ENCODE measurements at regions not wholly inside any gene's neighbourhood (a gene's known extent, or its start where the extent isn't known, plus 50 kb on each side); places are given as distances from the start of the nearest gene placed in this dataset.

- Histone ChIP-seq H3K4me1 (no peaks in the 10 kb centered on the region), H3K4me3 (no peak overlapping the region), H3K27me3 (no peaks in the 10 kb centered on the region), H3K9me3 (no peaks in the 10 kb centered on the region), H3K27ac (no peak overlapping the region), H3K36me3 (replicated peaks in 1 of 2; ENCODE audit: insufficient read depth in 1 of 2, low read depth in 2 of 2) (no peaks in the 10 kb centered on the region)
- no peak for DNase-seq
- ATAC-seq: no peak
- no peak for TF ChIP-seq POLR2A (IDR thresholded peaks at IDR 0.05)
- no peak for TF ChIP-seq CTCF (IDR thresholded peaks at IDR 0.05)
- WGBS, 2 donors: 84% methylated on average over 7 of the region's 7 CpGs
- intact Hi-C loops (cut with DNase I): no loop called here
These were observed 133.0 kb downstream of the CYP26A1 start for GRCh38 chr10:93206652-93207051.

- Histone ChIP-seq H3K4me1 (no peaks in the 10 kb centered on the region), H3K27ac (no peak overlapping the region), H3K36me3 (replicated peaks in 1 of 2; ENCODE audit: insufficient read depth in 1 of 2, low read depth in 2 of 2) (no peaks in the 10 kb centered on the region), H3K27me3 (no peaks in the 10 kb centered on the region), H3K9me3 (no peaks in the 10 kb centered on the region), H3K4me3 (no peak overlapping the region)
- WGBS, 2 donors: 74 to 75% methylated on average over 7 of the region's 7 CpGs
- no peak for ATAC-seq
- intact Hi-C loops (cut with DNase I): no loop called here
- no peak for DNase-seq
- TF ChIP-seq POLR2A (IDR thresholded peaks at IDR 0.05) (no peak), CTCF (IDR thresholded peaks at IDR 0.05) (no peak)
These were observed 135.2 kb downstream of the CYP26A1 start for GRCh38 chr10:93208717-93209464.

DNA sequence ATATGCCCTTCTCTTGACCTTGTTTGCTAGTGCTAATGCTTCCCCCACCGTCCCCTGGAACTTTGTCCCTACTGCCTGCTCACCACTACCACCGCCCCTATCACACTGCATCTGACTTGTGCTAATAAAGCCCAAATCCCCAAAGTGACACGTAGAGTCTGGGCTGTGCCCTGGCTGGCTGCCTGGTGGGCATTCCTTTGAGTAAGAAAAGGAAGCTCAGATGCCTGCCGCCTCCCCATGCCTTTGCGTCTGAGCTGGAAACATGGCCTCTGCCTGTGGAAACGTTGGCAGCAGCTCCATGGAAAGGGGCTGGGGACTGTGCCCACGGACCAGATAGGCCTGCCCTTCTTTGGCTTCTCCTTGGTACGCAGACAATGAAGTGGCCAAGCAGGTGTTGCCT is 138.3 kb downstream of the CYP26A1 start:
- 64 to 67% methylated on average over 8 of the region's 8 CpGs for WGBS, 2 donors
- no peak for DNase-seq
- Histone ChIP-seq H3K36me3 (replicated peaks in 1 of 2; ENCODE audit: insufficient read depth in 1 of 2, low read depth in 2 of 2) (no peaks in the 10 kb centered on the region), H3K4me3 (no peak overlapping the region), H3K9me3 (no peaks in the 10 kb centered on the region), H3K4me1 (no peaks in the 10 kb centered on the region), H3K27ac (no peak overlapping the region), H3K27me3 (no peaks in the 10 kb centered on the region)
- intact Hi-C loops (cut with DNase I): no loop called here
- ATAC-seq: no peak
- TF ChIP-seq CTCF (IDR thresholded peaks at IDR 0.05): no peak
- no peak for TF ChIP-seq POLR2A (IDR thresholded peaks at IDR 0.05)

- ATAC-seq (no peak), DNase-seq (no peak)
- Histone ChIP-seq H3K4me3 (no peak overlapping the region), H3K27me3 (no peaks in the 10 kb centered on the region), H3K4me1 (no peaks in the 10 kb centered on the region), H3K27ac (no peak overlapping the region), H3K9me3 (no peaks in the 10 kb centered on the region), H3K36me3 (replicated peaks in 1 of 2; ENCODE audit: insufficient read depth in 1 of 2, low read depth in 2 of 2) (no peaks in the 10 kb centered on the region)
- TF ChIP-seq POLR2A (IDR thresholded peaks at IDR 0.05) (no peak), CTCF (IDR thresholded peaks at IDR 0.05) (no peak)
- 0 to 46% methylated on average over 1 to 3 of the region's 3 CpGs for WGBS, 2 donors
- intact Hi-C loops (cut with DNase I): no loop called here
These were observed 141.6 kb downstream of the CYP26A1 start for GRCh38 chr10:93215312-93215711.

DNA sequence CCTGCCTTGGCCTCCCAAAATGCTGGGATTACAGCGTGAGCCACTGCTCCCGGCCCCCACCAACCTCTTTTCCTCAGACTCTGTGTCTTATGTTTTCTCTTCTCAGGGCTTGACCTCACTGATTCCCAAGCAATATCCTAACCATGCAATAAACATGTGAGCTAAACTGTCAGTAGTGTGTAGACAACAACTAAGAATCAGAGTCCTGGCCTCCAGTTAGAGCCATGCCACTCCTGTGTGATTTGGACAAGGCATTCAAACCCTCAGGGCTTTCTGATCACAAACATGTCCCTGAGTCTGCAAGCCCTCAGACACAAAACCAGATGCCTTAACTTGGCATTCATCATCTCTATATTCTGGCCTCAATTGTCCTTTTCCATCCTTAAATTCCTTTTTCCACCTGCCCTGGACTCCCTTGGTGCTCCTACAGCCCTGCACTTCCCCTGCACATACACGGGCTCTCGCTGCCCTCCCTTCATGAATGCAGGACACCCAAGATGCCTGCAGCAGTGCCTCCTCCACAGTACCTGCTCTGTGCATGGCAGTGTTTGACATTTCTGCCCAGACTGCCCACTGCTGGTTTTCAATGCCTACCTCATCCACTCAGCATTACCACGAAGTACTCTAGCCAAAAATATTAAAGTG is 142.8 kb downstream of the CYP26A1 start:
- Histone ChIP-seq H3K27ac (no peak overlapping the region), H3K9me3 (no peaks in the 10 kb centered on the region), H3K27me3 (no peaks in the 10 kb centered on the region), H3K36me3 (replicated peaks in 1 of 2; ENCODE audit: insufficient read depth in 1 of 2, low read depth in 2 of 2) (no peaks in the 10 kb centered on the region), H3K4me3 (no peak overlapping the region), H3K4me1 (no peaks in the 10 kb centered on the region)
- ATAC-seq (no peak), DNase-seq (no peak)
- WGBS, 2 donors: 62 to 71% methylated on average over 5 of the region's 5 CpGs
- TF ChIP-seq POLR2A (IDR thresholded peaks at IDR 0.05) (no peak), CTCF (IDR thresholded peaks at IDR 0.05) (no peak)
- intact Hi-C loops (cut with DNase I): no loop called here

All from body of pancreas (tissue), 4 donors.